IMR-90 (cell line): ENCODE measurements at regions not wholly inside any gene's neighbourhood (a gene's known extent, or its start where the extent isn't known, plus 50 kb on each side); places are given as distances from the start of the nearest gene placed in this dataset.

ENCODE experiments used
- ATAC-seq: fragments of 200-7000 bp; cut with Tn5 transposase; 2 replicates; pipeline ENCODE4 v1.9.1; 2020; ENCODE audit warnings: low read depth, mild to moderate bottlenecking, moderate library complexity
- BruUV-seq: library from RNA; stranded (reverse); fragments of 400-500 nt; replicated peaks from 2 replicates; lab custom pipeline; 2021; lab: Mats Ljungman, UMichigan
- CTCF ChIA-PET: fragments of 300-600 bp; formaldehyde crosslinking; extraction: SDS; loops from one replicate; lab custom pipeline; 2021; ENCODE audit warnings: antibody characterized with exemption; lab: Yijun Ruan, JAX
- POLR2A ChIA-PET: fragments of 300-600 bp; sonication (Branson Sonifier 250); formaldehyde crosslinking; loops from one replicate; lab custom pipeline; 2022; ENCODE audit warnings: antibody characterized with exemption; ENCODE audit not compliant: unreplicated experiment; lab: Charles Lee
- DNase-seq: peaks from one replicate; pipeline ENCODE4 v3.0.0; 2013
- H2AFZ ChIP-seq: replicated peaks from 2 replicates; pipeline ENCODE3; 2013; ENCODE audit warnings: low read length, mild to moderate bottlenecking; ENCODE audit not compliant: poor library complexity
- H2AK5ac ChIP-seq: 2 replicates; pipeline ENCODE4 v1.6.1; 2013; ENCODE audit warnings: low read depth, low read length, inconsistent platforms
- H2AK9ac ChIP-seq: replicated peaks from 2 replicates; pipeline ENCODE3; 2013; ENCODE audit warnings: mild to moderate bottlenecking, low read depth, low read length, moderate library complexity; ENCODE audit not compliant: poor library complexity
- H2BK120ac ChIP-seq: 2 replicates; pipeline ENCODE4 v1.6.1; 2013; ENCODE audit warnings: low read depth, low read length, inconsistent platforms
- H2BK15ac ChIP-seq: 3 replicates; pipeline ENCODE4 v1.6.1; 2013; ENCODE audit warnings: low read depth, low read length, inconsistent platforms
- H2BK20ac ChIP-seq: 2 replicates; pipeline ENCODE4 v1.6.1; 2013; ENCODE audit warnings: low read depth, mild to moderate bottlenecking, inconsistent platforms, low read length, moderate library complexity
- H2BK5ac ChIP-seq: 2 replicates; pipeline ENCODE4 v1.6.1; 2013; ENCODE audit warnings: mild to moderate bottlenecking, low read depth, low read length, inconsistent platforms; ENCODE audit not compliant: poor library complexity, severe bottlenecking
- H3K14ac ChIP-seq: replicated peaks from 2 replicates; pipeline ENCODE4 v1.6.1; 2013; ENCODE audit warnings: low read depth, low read length, inconsistent platforms
- H3K18ac ChIP-seq: 2 replicates; pipeline ENCODE4 v1.6.1; 2013; ENCODE audit warnings: low read depth, low read length, control low read depth
- H3K23ac ChIP-seq: 2 replicates; pipeline ENCODE4 v1.6.1; 2013; ENCODE audit warnings: low read depth, low read length, inconsistent platforms
- H3K27ac ChIP-seq: 2 replicates; pipeline ENCODE4 v1.5.1; 2013; ENCODE audit warnings: mild to moderate bottlenecking, control low read depth, low read length; ENCODE audit not compliant: insufficient read depth
- H3K27me3 ChIP-seq: 2 replicates; pipeline ENCODE4 v1.6.1; 2013; ENCODE audit warnings: low read length; ENCODE audit not compliant: control insufficient read depth, insufficient read depth
- H3K36me3 ChIP-seq: 2 replicates; pipeline ENCODE4 v1.6.1; 2013; ENCODE audit warnings: low read length, mixed read lengths; ENCODE audit not compliant: control insufficient read depth, insufficient read depth
- H3K4ac ChIP-seq: 2 replicates; pipeline ENCODE4 v1.6.1; 2013; ENCODE audit warnings: low read depth, low read length, inconsistent platforms
- H3K4me1 ChIP-seq: 2 replicates; pipeline ENCODE4 v1.6.1; 2013; ENCODE audit warnings: low read length, mixed read lengths; ENCODE audit not compliant: control insufficient read depth, insufficient read depth
- H3K4me2 ChIP-seq: 2 replicates; pipeline ENCODE4 v1.6.1; 2013; ENCODE audit warnings: low read depth, mild to moderate bottlenecking, control low read depth, low read length, moderate library complexity
- H3K4me3 ChIP-seq: 2 replicates; pipeline ENCODE4 v1.5.1; 2013; ENCODE audit warnings: low read depth, mild to moderate bottlenecking, control low read depth, low read length, moderate library complexity; ENCODE audit not compliant: insufficient read depth
- H3K56ac ChIP-seq: 2 replicates; pipeline ENCODE4 v1.6.1; 2013; ENCODE audit warnings: low read length, inconsistent platforms; ENCODE audit not compliant: insufficient read depth; ENCODE audit errors: extremely low read depth
- H3K79me1 ChIP-seq, 2 experiments: 2 replicates each; pipeline ENCODE4 v1.6.1; 2013; ENCODE audit warnings: low read length in 2 of 2, inconsistent platforms in 1 of 2, low read depth in 1 of 2
- H3K9ac ChIP-seq: 2 replicates; pipeline ENCODE4 v1.6.1; 2013; ENCODE audit warnings: low read depth, low read length, control low read depth
- H3K9me1 ChIP-seq: 2 replicates; pipeline ENCODE4 v1.6.1; 2013; ENCODE audit warnings: low read length, inconsistent platforms; ENCODE audit not compliant: insufficient read depth
- H3K9me3 ChIP-seq: 2 replicates; pipeline ENCODE4 v1.6.1; 2013; ENCODE audit warnings: low read length; ENCODE audit not compliant: control insufficient read depth, insufficient read depth
- H4K20me1 ChIP-seq: 2 replicates; pipeline ENCODE4 v1.6.1; 2013; ENCODE audit warnings: low read length, inconsistent platforms; ENCODE audit not compliant: insufficient read depth
- H4K5ac ChIP-seq: 2 replicates; pipeline ENCODE4 v1.6.1; 2013; ENCODE audit warnings: mild to moderate bottlenecking, low read depth, low read length, control low read depth
- H4K8ac ChIP-seq, 2 experiments: 2 replicates each; pipeline ENCODE4 v1.6.1; 2013; ENCODE audit warnings: low read depth in 2 of 2, low read length in 2 of 2, control low read depth in 1 of 2, inconsistent platforms in 1 of 2
- H4K91ac ChIP-seq: 2 replicates; pipeline ENCODE4 v1.6.1; 2013; ENCODE audit warnings: low read depth, low read length, inconsistent platforms; ENCODE audit not compliant: insufficient read depth
- RFX5 ChIP-seq: IDR thresholded peaks from 2 replicates; pipeline ENCODE4 v1.8.0; 2012; ENCODE audit warnings: low read depth, mild to moderate bottlenecking, low read length, moderate library complexity
- WGBS, 2 experiments: methylation state at CpG; one replicate each; pipeline versions ENCODE4 v1.1.5 to v1.1.7; 2013; ENCODE audit warnings: missing lambda C conversion rate in 2 of 2; ENCODE audit not compliant: insufficient read length in 1 of 2; ENCODE audit errors: extremely low coverage in 2 of 2; 5-methylcytosine and 5-hydroxymethylcytosine counted together
- dilution Hi-C: fragments of 300-500 bp; cut with HindIII; formaldehyde crosslinking; loops from one replicate; pipeline ENCODE4 v1.14.3; 2018; ENCODE audit warnings: low sequenced_read_pairs; ENCODE audit not compliant: unreplicated experiment
- in situ Hi-C: fragments of 300-500 bp; cut with MboI; formaldehyde crosslinking; loops from 3 replicates; pipeline ENCODE4 v1.14.3; 2019; ENCODE audit warnings: low sequenced_read_pairs, inconsistent platforms, mixed read lengths
- intact Hi-C: fragments of 100-400 bp; cut with micrococcal nuclease; formaldehyde crosslinking; loops from 2 replicates; pipeline ENCODE4 v1.10.0; 2022

DNA sequence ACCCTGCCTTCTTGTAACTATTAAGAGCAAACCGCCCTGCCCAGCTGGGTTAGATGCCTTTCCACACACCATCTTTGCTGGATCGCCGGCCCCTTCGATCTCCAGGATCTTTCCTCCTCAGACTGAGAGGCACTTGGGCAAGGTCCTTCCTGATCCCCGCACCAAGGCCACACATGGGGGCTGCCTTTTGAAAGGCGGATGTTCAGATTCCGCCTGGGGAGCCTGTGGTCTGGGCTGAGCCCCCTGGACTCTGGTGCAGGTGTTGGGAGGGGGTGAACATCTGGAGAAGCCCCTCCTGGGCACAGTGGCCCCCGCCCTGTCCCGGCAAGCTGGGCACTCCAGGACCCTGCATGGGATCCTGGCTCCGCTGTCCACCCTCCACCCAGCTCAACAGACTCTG is 135.4 kb upstream of the HDAC4 start:
- Histone ChIP-seq H3K27me3 (no peaks in the 10 kb centered on the region), H4K91ac (no peak overlapping the region), H2BK15ac (no peak overlapping the region), H3K27ac (no peak overlapping the region), H3K9me3 (peaks cover 31% of the 10 kb centered on the region), H2BK20ac (no peak overlapping the region), H3K14ac (no peak overlapping the region), H3K4me2 (no peak overlapping the region), H3K4me3 (no peak overlapping the region), H3K4me1 (no peaks in the 10 kb centered on the region), H3K56ac (no peak overlapping the region), H3K36me3 (no peaks in the 10 kb centered on the region), H3K23ac (no peak overlapping the region), H3K9me1 (no peaks in the 10 kb centered on the region), H2BK5ac (no peak overlapping the region), H4K8ac (no peak overlapping the region), H4K5ac (no peak overlapping the region), H3K18ac (no peak overlapping the region), H2BK120ac (no peak overlapping the region), H2AFZ (no peak overlapping the region), H3K4ac (no peak overlapping the region), H3K79me1 (no peaks in the 10 kb centered on the region), H3K9ac (no peak overlapping the region), H2AK5ac (no peak overlapping the region), H4K20me1 (no peaks in the 10 kb centered on the region), H2AK9ac (no peak overlapping the region)
- TF ChIP-seq RFX5: no peak
- CTCF ChIA-PET: no interaction called here
- WGBS, 2 experiments: 40% methylated on average over 1 of the region's 10 CpGs; no CpG with 5 or more reads in 1 of the 2 experiments
- ATAC-seq (no peak), DNase-seq (no peak)
- no TSS peak for BruUV-seq
- dilution Hi-C loops (no loop called here), in situ Hi-C loops (no loop called here), intact Hi-C loops (no loop called here)
- POLR2A ChIA-PET: no interaction called here
